ENCODE measurements at regions not wholly inside any gene's neighbourhood (a gene's known extent, or its start where the extent isn't known, plus 50 kb on each side); places are given as distances from the start of the nearest gene placed in this dataset.

- Histone ChIP-seq H3K9ac (ENCODE audit: control insufficient read depth, extremely low read depth, insufficient read depth, low read length) (no peak overlapping the region), H3K9me1 (ENCODE audit: control insufficient read depth, extremely low read depth, insufficient read depth, low read length) (no peaks in the 10 kb centered on the region), H3K27ac (ENCODE audit: control insufficient read depth, insufficient read depth, low read length) (no peak overlapping the region), H3K27me3 (ENCODE audit: control insufficient read depth, extremely low read depth, insufficient read depth, low read length) (no peaks in the 10 kb centered on the region), H3K9me3 (ENCODE audit: control insufficient read depth, low read depth, low read length) (no peaks in the 10 kb centered on the region), H3K36me3 (ENCODE audit: control insufficient read depth in 2 of 2, extremely low read depth in 1 of 2, insufficient read depth in 2 of 2, low read length in 2 of 2) (no peaks in the 10 kb centered on the region), H3K4me2 (ENCODE audit: control insufficient read depth, extremely low read depth, insufficient read depth, low read depth, low read length) (no peak overlapping the region), H2AFZ (ENCODE audit: control insufficient read depth, low read length) (no peak overlapping the region), H3K4me3 (ENCODE audit: control insufficient read depth in 2 of 3, extremely low read depth in 1 of 3, insufficient read depth in 2 of 3, low read depth in 1 of 3, low read length in 3 of 3) (no peak overlapping the region), H3K79me2 (ENCODE audit: control insufficient read depth, insufficient read depth, low read length) (no peaks in the 10 kb centered on the region), H3K4me1 (ENCODE audit: control insufficient read depth, extremely low read depth, insufficient read depth, low read length) (no peaks in the 10 kb centered on the region), H4K20me1 (ENCODE audit: control insufficient read depth, extremely low read depth, insufficient read depth, low read length) (no peaks in the 10 kb centered on the region)
- DNase-seq (ENCODE audit: low read depth, low spot score), result no peak
- FAIRE-seq, result no peak
- TF ChIP-seq, protein P1, sequence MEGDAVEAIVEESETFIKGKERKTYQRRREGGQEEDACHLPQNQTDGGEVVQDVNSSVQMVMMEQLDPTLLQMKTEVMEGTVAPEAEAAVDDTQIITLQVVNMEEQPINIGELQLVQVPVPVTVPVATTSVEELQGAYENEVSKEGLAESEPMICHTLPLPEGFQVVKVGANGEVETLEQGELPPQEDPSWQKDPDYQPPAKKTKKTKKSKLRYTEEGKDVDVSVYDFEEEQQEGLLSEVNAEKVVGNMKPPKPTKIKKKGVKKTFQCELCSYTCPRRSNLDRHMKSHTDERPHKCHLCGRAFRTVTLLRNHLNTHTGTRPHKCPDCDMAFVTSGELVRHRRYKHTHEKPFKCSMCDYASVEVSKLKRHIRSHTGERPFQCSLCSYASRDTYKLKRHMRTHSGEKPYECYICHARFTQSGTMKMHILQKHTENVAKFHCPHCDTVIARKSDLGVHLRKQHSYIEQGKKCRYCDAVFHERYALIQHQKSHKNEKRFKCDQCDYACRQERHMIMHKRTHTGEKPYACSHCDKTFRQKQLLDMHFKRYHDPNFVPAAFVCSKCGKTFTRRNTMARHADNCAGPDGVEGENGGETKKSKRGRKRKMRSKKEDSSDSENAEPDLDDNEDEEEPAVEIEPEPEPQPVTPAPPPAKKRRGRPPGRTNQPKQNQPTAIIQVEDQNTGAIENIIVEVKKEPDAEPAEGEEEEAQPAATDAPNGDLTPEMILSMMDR (optimal IDR thresholded peaks at IDR 0.05 in 1 of 3, IDR thresholded peaks at IDR 0.05 in 1 of 3, conservative IDR thresholded peaks at IDR 0.05 in 1 of 3; ENCODE audit: extremely low read depth in 1 of 3, insufficient read depth in 2 of 3, low read length in 3 of 3), result no peak
- no peak for TF ChIP-seq EZH2 (IDR thresholded peaks at IDR 0.05; ENCODE audit: low read length)
- dilution Hi-C loops (cut with MboI; ENCODE audit: extremely low pct_ligation_motif_present, low sequenced_read_pairs), result no loop called here
These were observed 258.8 kb upstream of the PDZRN3 start for GRCh38 chr3:73883497-73883896.

DNA sequence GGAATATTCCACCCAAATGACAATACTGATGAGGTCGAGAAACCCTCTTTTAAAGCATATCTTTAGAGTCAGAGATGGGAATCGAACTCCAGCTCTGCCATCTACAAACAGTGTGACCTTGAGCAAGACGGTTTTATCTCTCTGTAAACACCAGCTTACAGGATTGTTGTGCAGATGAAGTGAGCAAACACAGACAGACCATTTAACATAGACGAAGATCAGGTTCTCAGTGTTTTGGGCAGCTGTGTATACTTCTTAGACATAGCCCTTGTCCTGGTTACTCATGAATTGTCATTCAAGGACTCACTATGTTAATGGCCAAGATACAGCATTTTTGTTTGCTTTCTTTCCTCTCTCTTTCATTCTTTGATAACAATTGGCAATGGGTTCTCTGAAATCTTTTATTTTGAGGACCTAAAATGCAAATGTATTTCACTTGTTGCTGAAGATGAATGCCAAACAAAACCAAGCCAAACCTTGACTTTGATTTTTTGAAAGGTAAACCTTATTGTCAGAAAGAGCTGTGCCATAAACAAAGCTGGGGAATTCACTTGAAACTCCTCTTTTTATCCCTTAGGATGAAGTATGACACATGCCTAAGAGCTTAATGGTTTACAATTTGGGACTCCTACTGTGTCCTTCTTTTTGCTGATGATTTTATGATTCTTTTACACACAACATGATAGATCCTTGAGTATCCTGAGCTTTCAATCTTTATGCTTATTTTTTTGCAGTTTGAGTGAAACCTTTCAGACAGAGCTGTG, 250.0 kb upstream of the PDZRN3 start:
- Histone ChIP-seq H3K27ac (ENCODE audit: control insufficient read depth, insufficient read depth, low read length) (no peak overlapping the region), H3K4me3 (ENCODE audit: control insufficient read depth in 2 of 3, extremely low read depth in 1 of 3, insufficient read depth in 2 of 3, low read depth in 1 of 3, low read length in 3 of 3) (no peak overlapping the region), H3K9ac (ENCODE audit: control insufficient read depth, extremely low read depth, insufficient read depth, low read length) (no peak overlapping the region), H3K9me1 (ENCODE audit: control insufficient read depth, extremely low read depth, insufficient read depth, low read length) (no peaks in the 10 kb centered on the region), H3K79me2 (ENCODE audit: control insufficient read depth, insufficient read depth, low read length) (no peaks in the 10 kb centered on the region), H3K27me3 (ENCODE audit: control insufficient read depth, extremely low read depth, insufficient read depth, low read length) (no peaks in the 10 kb centered on the region), H2AFZ (ENCODE audit: control insufficient read depth, low read length) (no peak overlapping the region), H4K20me1 (ENCODE audit: control insufficient read depth, extremely low read depth, insufficient read depth, low read length) (no peaks in the 10 kb centered on the region), H3K9me3 (ENCODE audit: control insufficient read depth, low read depth, low read length) (no peaks in the 10 kb centered on the region), H3K36me3 (ENCODE audit: control insufficient read depth in 2 of 2, extremely low read depth in 1 of 2, insufficient read depth in 2 of 2, low read length in 2 of 2) (no peaks in the 10 kb centered on the region), H3K4me1 (ENCODE audit: control insufficient read depth, extremely low read depth, insufficient read depth, low read length) (no peaks in the 10 kb centered on the region), H3K4me2 (ENCODE audit: control insufficient read depth, extremely low read depth, insufficient read depth, low read depth, low read length) (no peak overlapping the region)
- dilution Hi-C loops (cut with MboI; ENCODE audit: extremely low pct_ligation_motif_present, low sequenced_read_pairs), result no loop called here
- DNase-seq (ENCODE audit: low read depth, low spot score) (no peak), FAIRE-seq (no peak)
- no peak for TF ChIP-seq EZH2 (IDR thresholded peaks at IDR 0.05; ENCODE audit: low read length)
- TF ChIP-seq, protein P1 (optimal IDR thresholded peaks at IDR 0.05 in 1 of 3, IDR thresholded peaks at IDR 0.05 in 1 of 3, conservative IDR thresholded peaks at IDR 0.05 in 1 of 3; ENCODE audit: extremely low read depth in 1 of 3, insufficient read depth in 2 of 3, low read length in 3 of 3), result no peak
